ENCODE measurements at regions not wholly inside any gene's neighbourhood (a gene's known extent, or its start where the extent isn't known, plus 50 kb on each side); places are given as distances from the start of the nearest gene placed in this dataset.

- no peak for DNase-seq
Observed at GRCh38 chr15:47998619-47999019, 122.2 kb upstream of the SLC24A5 start.

GRCh38 chr15:48001393-48002039 is 119.3 kb upstream of the SLC24A5 start:
- no peak for DNase-seq

GRCh38 chr15:48002767-48003166 is 118.0 kb upstream of the SLC24A5 start:
- DNase-seq = no peak

GRCh38 chr15:48003441-48003840 is 117.3 kb upstream of the SLC24A5 start:
- DNase-seq = no peak

DNA sequence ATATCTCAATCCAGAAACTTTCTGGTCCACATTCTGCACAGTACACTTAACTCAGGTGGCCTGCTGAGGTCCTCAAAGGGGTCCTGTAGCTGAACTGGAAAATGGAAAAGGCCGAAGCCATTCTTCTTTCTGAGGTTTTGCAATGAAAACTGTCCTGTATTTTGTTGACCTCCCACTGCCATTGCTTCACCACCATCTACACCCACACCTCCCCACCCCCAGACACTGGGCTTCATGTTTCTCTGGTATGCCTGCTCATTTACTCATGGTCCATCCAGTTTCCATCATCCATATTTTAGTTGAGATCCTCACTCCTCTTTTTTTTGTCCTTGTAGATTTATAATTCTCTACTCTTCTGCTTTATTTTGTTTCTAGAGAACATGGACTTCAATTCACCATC is 115.7 kb upstream of the SLC24A5 start:
- DNase-seq = no peak

DNA sequence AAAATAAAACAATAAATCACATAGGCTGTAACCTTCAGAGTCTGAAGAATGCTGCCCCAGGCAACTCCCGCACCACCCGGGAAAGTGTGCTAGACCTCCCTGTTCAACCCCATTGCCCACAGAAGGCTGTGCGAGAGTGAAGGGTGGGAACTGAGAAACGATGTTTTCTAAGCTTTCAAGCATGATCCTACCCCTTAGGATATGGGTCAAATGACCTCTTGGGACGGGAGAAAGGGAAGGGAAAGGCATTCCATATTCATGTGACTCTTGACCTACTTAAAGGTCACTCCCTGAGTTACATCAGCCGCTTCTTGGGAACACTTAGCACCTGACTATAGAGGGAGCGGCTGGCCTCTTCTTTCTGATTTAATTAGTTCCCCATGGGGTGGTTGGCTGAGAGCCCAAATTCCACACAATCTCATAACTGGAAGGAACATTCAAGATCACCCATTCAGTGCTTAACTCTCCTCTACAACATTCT is 114.7 kb upstream of the SLC24A5 start:
- no peak for DNase-seq

- DNase-seq = no peak
Observed at GRCh38 chr15:48010316-48010715, 110.5 kb upstream of the SLC24A5 start.

- DNase-seq = no peak
Observed at GRCh38 chr15:48012191-48012590, 108.6 kb upstream of the SLC24A5 start.

DNA sequence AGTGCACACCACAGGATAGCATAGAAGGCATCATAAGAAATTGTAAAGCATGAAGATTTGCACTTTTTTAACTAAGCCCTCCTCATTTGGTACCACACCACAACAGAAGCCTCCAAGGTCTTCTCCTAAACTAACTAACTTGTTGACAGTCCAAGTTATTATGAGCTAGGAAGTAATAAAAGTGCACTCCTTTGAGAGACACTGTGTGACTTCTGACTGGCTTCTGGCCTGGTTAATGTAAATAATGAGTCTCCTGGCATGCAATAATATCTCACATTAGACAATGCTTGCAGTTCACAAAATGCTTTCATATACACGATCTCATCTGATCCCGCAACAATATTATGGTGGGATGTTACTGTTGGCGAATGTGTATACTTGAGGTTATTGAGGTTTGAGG is 103.9 kb upstream of the SLC24A5 start:
- no peak for DNase-seq

DNA sequence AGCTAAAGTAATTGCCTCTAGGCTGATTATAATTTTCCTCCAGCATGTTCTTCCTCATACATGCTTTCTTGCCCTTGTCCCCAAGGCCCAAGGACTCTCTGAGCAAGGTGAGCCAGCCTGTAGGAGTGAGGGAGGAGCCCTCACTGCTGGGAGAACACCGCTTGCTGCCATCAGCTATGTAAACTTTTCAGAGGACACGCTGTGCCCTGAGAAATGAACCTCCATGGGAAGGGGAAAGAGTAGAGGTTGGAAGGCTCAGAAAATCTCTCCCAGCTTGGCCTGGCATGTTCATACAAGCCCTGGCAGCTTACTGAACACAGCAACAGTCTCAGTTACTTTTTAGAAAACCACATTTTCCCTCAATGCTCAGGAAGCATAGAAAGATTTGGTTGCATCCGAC is 103.0 kb upstream of the SLC24A5 start:
- no peak for DNase-seq

- DNase-seq = no peak
Observed at GRCh38 chr15:48020166-48020565, 100.6 kb upstream of the SLC24A5 start.

DNA sequence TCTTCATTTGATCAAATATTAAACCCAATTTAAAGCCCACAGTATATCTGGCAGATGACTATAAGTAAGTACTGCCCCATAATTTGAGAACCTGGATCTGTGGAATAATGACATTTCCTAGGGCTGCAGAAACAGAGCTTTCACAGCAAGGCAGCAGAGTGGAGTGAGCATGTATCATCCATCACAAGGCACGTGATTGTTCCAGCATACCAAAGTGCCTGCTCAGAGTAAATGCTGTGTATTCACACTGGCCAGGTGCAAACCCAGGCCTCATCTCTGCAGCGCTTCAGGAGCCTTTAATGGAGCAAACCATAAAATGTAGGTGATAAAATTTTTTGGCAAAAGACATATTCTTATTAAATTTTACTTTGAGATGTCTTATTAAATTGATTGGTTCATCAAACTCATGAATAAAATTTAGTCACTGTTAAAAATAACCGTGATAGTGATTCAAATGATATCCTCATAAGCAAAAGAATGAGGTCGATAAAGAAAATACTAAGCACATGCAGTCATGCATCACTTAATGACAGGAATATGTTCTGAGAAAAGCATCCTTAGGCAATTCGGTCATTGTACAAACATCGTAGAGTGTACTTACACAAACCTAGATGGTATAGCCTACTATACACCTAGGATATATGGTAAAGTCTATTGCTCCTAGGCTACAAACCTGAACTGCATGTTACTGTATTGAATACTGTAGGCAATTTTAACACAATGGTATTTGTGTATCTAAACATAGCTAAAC is 99.3 kb upstream of the SLC24A5 start:
- no peak for DNase-seq

GRCh38 chr15:48025118-48025517 is 95.7 kb upstream of the SLC24A5 start:
- no peak for DNase-seq

DNA sequence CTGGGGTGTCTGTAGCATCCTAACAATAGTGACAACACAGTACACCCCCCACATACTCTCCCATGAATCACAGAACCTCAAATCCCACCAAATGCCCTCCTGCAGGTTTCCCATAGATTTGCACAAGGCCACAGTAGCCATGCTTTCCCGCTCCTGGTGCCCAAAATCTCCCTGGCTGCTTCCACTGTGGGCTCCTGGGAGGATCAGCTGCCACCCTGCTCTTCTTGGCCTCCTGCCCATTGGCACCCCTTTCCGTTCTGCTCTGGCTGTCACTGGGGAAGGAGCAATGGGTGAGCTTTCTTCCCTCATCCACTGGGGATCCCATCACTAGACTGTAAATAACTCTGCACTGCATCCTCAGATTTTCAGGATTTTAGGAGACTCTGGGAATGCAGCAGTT is 92.1 kb upstream of the SLC24A5 start:
- DNase-seq = no peak

- DNase-seq = no peak
Observed at GRCh38 chr15:48029642-48030041, 91.1 kb upstream of the SLC24A5 start.

DNA sequence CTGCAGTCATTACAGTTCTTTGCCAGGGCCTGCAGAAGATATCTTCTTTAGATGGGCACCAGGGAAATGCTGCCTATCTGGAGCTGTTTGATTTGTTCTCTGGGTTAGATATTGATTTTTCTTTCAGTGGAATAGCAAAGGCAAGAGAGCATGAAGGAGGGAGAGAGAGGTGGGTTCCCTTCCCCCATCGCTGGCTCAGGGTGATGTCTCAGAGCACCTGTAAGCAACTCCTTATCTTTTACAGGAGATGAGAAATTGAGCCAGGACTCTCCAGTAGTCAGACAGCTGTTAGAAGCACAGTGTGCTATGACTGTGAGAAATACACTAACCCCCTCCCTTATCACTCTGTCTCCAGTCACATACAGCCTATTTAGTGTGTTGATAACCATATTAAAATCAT is 89.3 kb upstream of the SLC24A5 start:
- DNase-seq = no peak

DNA sequence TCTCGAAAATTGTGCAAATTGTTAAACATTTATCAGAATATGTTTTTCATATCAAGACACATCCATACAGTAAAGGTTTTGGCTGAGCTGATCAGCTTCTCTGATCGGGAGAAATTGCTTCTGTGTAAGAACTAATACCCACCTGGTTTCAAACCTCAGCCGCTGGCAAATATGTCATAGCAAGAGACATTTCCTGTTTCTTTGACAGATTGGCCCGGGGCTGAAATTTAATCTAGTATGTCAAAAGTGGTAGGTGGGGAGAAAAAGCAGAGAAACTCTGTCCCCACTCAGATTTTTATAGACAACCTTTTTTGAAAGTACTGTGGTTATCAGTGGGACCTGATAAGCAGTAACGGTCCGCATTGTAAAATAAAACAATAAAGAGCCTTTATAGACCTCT is 88.8 kb upstream of the SLC24A5 start:
- no peak for DNase-seq

- no peak for DNase-seq
Observed at GRCh38 chr15:48032911-48033310, 87.9 kb upstream of the SLC24A5 start.

GRCh38 chr15:48038221-48038620 is 82.6 kb upstream of the SLC24A5 start:
- DNase-seq = no peak

DNA sequence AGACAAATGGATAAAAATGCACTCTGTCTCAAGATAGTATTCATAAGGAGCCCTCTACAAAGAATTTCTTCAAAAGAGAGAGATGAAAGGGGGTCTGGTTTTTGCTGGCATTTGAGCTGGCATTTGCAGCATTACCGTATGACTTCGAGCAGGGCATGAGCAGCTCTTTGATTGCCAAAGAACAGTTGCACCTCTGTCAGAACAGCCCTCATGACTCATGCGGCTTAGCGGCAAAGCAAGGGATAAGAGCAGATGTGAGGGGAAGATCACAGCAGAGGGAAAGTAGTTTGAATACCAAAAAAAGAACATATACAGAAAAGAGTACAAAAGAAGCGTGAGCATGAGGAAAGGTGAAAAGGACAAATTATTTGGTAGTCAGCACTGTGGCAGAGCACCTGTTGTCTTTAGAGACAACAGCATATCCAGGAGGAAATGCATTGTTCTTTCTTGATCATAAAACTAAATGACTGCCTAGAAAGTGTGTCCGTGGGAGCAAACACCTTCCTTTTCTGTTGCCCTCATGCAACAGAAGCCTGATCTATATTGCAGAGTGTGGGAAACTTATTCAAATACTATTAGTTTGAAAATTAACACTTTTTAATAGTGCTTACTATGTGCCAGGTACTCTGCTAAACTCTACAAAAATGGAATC is 80.5 kb upstream of the SLC24A5 start:
- no peak for DNase-seq

DNA sequence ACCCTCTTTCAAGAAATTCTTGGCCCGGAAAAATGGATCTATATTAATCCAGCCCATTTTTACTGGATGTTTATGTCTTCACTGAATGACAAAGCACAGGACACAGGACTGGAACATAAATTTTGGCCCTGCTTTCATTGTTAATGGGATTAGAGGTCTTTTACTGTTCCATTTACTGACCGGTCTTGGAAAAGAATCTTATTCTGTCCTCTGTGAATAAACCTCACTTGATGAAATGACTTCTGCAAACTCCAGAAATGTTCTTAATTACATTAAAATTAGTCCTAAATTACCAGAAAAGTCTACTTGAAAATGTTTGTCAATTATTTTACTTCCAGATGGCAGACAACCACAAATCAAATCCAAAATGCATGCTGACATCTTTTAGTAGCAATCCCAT is 79.3 kb upstream of the SLC24A5 start:
- DNase-seq = no peak

DNA sequence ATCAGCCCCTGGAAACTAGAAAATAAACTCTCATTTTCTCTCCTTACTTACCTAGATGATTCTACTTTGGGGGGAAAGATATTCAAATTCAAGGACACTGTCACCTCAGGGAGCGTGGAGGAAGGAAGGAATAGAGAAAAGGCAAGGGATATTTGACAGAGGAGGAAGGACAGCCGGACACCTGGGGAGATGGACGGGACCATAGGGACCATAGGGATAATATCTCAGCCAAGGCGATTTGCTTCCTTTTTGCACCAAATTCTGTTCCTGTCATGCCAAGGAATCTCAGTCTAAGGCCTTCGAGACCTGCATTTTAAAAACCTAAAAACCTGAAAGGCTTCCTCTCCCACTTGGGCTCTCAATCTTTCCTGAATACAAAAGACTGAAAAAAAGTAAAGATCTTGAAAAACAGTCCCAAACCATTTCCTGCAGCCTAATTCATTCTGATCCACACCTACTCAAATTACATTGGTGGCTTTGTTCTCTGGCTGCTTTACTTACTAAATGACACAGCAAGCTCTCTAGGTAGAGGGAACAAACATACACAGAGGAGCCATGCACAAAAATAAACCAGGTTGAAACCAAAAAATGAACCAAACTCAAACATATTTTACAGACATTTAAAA is 73.9 kb upstream of the SLC24A5 start:
- no peak for DNase-seq

- no peak for DNase-seq
Observed at GRCh38 chr15:48049736-48050135, 71.1 kb upstream of the SLC24A5 start.

DNA sequence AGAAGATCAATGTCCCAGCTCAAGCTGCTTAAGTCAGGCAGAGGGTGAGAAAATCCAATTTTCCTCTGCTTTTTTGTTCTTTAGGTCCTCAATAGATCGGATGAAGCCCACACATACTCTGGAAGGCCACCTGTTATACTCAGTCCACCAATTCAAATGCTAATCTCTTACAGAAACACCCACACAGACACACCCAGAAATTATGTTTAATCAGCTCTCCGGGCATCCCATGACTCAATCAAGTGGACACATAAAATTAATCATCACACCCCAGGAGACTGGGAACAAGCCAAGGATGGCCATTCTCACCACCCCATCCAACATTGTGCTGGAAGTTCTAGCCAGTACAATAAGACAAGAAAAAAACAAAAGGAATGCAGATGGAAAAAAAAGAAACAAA is 67.8 kb upstream of the SLC24A5 start:
- no peak for DNase-seq

Measured in hematopoietic multipotent progenitor cell treated with erythropoietin and hydrocortisone succinate and interleukin-3 and kit ligand, for 8 days (in vitro differentiated cells).